Inflammatory macrophage treated with lipopolysaccharide for 1 hour (primary cell): ENCODE measurements at regions not wholly inside any gene's neighbourhood (a gene's known extent, or its start where the extent isn't known, plus 50 kb on each side); places are given as distances from the start of the nearest gene placed in this dataset.
"Not testable (repeated sequence)": the region's sequence is repeated elsewhere in the genome, so short reads cannot be mapped to it uniquely, and the experiment has no call there.

Experiments used
- DNase-seq, 2 donors: peaks; one replicate each; pipeline ENCODE4 v3.0.0-alpha.2; 2020 to 2022

GRCh38 chr6:97925504-97925903 lies 642.5 kb upstream of the MMS22L start:
- DNase-seq = no peak

DNA sequence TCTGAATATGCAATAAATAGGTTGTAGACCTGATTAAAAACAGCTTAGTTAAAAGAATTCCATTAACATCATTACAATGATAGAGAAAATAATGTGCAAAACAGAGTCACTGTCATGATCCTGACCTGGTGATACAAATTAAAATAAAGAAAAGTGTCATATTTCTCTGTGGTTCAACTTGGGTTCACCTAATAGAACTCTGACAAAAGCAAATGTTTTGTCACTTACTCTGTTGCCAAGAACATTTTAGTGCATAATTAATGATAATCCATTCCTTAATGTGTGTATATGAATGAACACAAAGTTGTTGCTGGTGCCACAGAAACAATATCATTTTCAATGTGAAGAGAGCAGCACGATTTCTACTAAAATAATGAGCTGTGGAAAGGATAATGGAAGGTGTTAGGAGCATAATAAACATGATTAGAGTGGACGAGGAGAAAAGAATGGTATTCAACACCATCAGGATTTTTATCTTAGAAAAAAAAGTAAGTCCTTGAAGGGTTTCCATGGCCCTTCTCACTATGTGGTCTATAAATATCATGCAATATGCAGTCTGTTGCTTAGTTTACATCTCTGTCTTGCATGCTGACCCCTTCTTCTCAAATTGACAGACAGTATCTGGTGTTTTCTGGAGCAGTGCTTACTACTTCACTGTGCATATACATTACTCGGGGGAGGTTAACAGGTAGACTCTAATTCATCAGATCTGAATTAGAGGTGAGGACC lies 656.6 kb upstream of the MMS22L start:
- DNase-seq = no peak

DNA sequence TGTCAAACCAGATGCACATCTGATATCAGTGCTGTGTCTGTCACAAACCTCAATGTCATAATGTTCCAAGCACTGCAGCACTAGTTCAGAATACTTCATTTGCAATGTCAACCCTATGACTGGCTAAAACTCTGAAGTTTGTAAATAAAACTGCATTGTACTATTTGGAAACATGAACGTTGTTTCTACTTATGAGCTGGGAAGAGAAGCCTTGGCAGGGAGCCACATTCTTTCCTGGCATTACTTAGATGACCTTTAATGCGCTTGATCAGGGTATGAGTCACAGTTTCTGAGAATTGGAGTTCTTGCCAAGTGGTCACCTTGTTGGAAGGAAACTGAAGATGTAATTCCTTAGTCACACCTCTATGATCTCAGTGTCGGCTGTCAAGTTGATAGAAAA lies 664.8 kb upstream of the MMS22L start:
- no peak for DNase-seq

GRCh38 chr6:97958134-97958533 lies 675.1 kb upstream of the MMS22L start:
- DNase-seq = no peak

- DNase-seq = no peak
Observed at GRCh38 chr6:97963193-97963592, 680.2 kb upstream of the MMS22L start.

DNA sequence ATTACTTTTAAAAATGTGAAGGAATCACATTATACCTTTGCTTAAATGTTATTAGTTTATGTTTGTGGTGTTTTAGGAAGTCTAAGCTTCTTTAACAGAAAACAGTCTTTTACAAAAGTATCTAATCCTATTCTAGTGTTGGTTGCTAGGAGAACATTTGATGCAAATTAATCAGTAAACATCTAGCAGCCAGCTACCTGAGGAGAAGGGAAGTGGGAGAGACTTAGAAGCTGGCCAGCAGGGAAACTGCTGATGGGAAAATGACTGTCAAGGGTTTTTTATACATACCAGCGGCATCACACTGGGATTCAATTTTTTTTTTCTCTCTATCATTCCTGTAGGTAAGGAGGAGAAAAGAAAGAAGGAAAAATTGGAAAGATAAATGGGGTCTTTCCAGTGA lies 686.0 kb upstream of the MMS22L start:
- no peak for DNase-seq

- no peak for DNase-seq
Observed at GRCh38 chr6:97977084-97977483, 694.1 kb upstream of the MMS22L start.

DNA sequence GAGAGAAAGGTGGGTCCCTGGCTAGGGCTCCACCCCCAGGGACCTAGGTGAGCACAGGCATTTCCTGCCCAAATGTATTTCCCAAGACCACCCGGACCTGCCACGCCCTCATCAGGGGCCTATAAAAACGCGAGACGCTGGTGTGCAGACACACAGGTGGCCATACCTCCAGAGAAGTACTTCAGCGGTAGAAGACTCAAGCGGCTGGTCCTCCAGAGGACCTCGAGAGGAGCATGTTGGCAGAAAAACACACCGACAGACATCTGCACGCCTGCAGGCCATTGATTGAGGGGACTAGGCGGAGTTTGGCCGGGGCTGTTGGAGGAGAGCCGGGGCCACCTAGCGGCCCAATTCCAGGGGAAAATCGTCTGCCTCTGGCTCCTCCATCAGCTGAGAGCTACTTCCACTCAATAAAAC lies 695.8 kb upstream of the MMS22L start:
- no peak for DNase-seq

GRCh38 chr6:97979285-97979684 lies 696.3 kb upstream of the MMS22L start:
- not testable (repeated sequence) for DNase-seq

- no peak for DNase-seq
Observed at GRCh38 chr6:97989451-97989850, 706.4 kb upstream of the MMS22L start.

DNA sequence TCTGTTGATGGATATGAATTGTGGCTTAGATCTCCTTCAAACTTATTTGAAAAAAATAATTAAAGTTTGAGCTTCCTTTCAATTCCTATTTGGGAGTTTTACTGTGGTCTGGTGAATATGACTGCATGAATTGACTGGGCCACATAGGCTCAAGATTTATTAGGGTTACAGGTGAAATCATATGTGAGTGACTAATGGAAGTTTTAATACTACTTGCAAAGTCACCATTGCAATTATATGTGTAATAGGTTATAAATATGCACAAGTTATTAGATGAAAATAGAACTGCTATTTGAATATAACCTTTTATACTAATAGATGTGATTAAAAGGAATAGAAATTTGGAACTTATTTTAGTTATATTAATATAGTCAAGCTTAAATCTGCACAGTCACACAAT lies 712.1 kb upstream of the MMS22L start:
- DNase-seq = no peak

DNA sequence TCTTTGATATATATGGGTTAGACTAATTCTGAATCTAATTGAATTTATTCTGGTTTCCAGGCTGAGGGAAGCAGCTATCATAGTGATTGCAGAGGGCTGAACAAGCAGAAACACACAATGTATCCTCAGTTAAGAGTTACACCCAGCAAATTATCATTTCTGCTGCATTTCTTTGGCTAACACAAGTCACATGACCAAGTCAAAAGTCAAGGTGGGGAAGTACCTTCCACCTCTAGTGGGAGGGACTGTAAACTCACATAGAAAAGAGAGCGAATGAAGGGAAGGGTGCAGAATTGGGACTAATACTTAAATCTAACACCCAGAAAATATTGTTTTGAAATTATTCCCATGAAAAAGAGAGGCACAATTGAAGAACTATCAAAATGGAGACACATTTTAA lies 719.7 kb upstream of the MMS22L start:
- no peak for DNase-seq

DNA sequence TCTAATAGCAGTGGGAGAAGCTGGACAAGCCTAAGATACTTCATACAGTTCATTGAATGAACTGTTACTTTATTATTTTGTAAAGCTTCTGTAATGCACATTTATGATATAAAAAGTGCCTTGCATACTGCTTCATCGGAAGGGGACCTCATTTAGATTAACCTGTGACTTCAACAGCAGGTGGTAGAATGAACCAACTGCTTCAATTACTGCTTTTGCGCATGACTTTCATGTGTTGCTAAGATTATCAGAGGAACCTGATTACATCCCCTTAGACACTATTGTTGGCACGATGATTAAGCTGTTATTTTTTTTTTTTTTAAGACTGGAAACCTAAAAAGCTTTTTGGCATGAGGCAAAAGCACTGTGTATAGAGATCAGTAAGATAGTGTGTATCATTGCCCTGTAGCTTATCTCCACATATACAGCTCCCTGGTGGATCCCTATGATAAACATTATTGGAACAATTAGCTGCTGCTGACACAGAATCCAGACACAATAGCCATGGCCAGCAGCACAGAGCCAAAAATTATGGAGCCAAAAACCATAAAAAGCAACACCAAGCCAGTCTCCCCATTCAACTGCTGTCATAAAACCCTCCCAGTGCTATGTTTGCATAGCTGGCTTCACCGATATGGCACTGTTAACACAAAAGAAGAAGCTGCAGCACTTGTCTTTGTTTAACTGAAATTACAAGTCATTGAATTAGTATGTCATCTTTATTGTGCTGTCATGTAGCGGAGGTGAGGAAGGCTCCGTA lies 731.6 kb upstream of the MMS22L start:
- no peak for DNase-seq

- no peak for DNase-seq
Observed at GRCh38 chr6:98016565-98016964, 733.5 kb upstream of the MMS22L start.

DNA sequence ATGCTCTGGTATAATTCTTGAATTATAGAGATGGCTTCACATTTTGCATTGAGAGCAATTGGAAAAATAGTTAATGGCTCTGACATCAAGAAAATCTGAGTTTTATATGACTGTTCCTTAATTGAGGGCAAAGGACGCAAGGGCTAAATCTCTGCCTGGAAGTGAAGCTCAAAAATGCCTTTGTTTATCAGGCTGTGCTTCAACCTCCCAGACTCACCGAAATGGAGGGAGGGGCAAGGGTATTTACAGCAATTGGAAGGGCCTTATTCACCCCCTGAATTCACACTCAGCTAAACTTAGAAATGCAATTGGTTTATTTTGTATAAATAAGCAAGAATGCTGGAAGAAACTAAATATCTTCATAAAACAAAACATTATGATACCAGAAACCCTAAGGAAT lies 737.2 kb upstream of the MMS22L start:
- no peak for DNase-seq

GRCh38 chr6:98024359-98024758 lies 741.3 kb upstream of the MMS22L start:
- no peak for DNase-seq

GRCh38 chr6:98027898-98028297 lies 744.9 kb upstream of the MMS22L start:
- no peak for DNase-seq

- no peak for DNase-seq
Observed at GRCh38 chr6:98033617-98034016, 750.6 kb upstream of the MMS22L start.

DNA sequence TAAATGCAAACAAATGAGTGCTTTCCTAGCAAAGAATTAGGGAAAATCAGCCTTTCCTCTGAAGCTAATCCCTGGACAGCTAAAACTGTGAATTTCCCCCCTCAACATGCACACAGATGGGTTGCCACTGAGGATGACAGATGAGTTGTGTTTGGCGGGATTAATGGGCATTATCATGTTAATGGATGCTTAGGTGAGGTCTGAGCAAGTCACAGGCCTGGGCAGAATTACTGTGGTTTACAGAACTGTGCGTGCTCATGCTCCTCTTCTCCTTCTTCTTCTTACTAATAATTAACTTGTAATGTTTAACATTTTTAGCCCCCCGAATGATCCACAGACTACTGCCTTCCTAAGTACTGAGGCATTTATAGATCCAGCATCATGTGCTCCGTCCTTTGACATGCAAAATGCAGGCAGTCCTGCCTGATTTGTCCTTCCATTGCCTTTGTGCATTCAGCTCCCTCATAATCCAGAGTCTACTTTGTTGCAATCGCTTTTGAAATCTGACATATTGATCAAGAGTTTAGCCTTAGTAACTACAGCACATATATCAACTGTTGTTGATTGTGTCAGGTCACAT lies 753.4 kb upstream of the MMS22L start:
- no peak for DNase-seq

DNA sequence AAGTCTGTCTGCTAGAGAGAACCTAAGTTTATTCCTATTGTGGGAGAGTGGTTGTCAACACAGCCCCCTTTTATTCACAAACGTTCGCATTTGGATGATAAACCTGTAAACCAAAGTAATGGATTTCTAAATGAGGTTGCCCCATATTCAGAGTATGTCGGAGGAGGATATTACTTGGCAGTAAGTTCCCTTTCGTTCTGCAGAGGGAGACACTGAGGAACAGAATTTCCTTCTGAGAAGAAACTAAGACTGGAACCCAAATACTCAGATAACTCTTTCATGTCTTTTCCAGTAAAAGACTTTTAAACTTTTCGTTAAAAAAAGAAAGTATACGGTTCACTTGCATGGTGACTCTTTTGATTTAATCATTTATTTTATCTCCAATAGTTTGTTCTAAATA lies 754.6 kb upstream of the MMS22L start:
- DNase-seq = no peak

DNA sequence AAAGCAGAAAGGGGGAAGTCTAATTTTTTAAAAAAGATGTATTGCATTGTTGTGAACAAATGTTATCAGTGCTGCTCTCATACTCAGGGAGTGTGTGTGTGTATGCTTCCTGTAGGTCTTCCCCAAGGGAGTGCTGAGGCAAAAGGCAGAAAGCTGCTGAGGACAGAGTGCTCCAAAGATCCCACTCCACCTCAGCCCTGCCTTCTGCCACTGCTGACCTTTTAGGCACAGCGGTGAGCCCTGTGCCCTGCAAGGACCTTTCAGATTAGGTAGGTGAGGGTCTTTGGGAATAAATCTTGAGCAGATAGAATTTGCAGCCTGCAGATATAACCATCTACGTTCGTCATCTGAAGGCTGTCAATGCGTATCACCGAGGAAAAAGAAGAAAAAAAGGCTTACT lies 756.4 kb upstream of the MMS22L start:
- no peak for DNase-seq

DNA sequence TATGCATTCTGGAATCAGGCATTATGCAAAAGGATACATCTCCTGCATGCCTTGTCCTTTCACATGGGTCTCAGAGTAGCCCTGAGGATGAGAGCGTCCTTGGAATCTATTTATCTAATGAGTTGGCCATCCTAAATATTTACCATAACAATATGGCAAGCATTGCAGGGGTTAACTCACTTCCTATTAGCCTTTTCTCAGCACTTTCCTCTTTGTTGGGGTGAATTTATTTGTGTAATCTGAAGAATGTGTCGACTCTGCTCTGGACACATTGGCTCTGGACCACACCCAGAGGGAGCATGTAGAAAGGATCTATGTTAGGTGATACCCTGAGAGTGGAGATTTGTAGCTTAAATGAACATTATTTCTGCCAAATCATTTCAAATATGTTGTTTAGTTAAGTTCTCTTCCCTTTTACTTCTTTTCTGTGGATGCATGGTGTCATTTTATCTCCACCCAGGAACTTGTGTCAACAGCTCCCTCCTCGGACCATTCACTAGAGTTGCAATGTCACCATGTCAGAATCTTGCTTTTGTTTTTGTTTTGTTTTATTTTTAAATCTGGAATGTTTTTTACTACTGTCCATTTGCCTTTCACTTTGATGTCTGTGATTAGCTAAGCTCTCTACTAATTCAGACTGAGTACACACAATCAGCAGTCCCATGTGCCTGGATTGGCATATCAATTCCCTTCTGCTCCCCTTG lies 757.0 kb upstream of the MMS22L start:
- no peak for DNase-seq

GRCh38 chr6:98041056-98041455 lies 758.0 kb upstream of the MMS22L start:
- DNase-seq = no peak

DNA sequence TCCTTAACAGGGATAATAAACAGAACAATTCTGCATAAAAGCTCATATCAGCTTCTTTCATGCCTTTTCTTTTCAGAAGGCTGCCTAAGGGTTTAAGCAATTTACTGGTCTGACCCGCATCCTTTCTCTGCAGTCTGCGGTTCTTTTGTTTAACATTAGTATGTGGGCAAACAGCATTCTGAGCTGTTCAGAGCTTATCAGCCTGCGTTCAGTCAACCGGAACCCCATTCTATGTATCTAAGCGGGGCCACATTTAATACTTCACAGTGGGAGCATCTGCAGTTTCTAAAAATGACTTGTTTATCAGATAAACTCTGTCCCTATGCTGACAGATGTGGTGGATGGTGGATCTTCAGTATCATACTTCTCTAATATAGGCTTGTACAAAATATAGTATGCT lies 758.9 kb upstream of the MMS22L start:
- no peak for DNase-seq
